GM06990 (cell line): ENCODE measurements at regions not wholly inside any gene's neighbourhood (a gene's known extent, or its start where the extent isn't known, plus 50 kb on each side); places are given as distances from the start of the nearest gene placed in this dataset.

ENCODE experiments used
- DNase-seq: peaks from one replicate; pipeline ENCODE4 v3.0.0-alpha.2; 2011; ENCODE audit not compliant: insufficient read length; ENCODE audit errors: extremely low read depth
- H3K27me3 ChIP-seq: replicated peaks from 2 replicates; pipeline ENCODE4 v1.6.0; 2011; ENCODE audit warnings: low read length; ENCODE audit not compliant: control insufficient read depth, insufficient read depth
- H3K36me3 ChIP-seq: 2 replicates; pipeline ENCODE4 v1.5.1; 2011; ENCODE audit warnings: low read length; ENCODE audit not compliant: control insufficient read depth, insufficient read depth
- H3K4me3 ChIP-seq: replicated peaks from 2 replicates; pipeline ENCODE4 v1.5.1; 2011; ENCODE audit warnings: low read depth, mild to moderate bottlenecking, control low read depth, low read length
- TF ChIP-seq, protein P1 (sequence below): IDR thresholded peaks from 2 replicates; pipeline ENCODE4 v1.5.1; 2011; ENCODE audit warnings: low read length, control low read depth, mild to moderate bottlenecking, inconsistent platforms; ENCODE audit not compliant: insufficient read depth, poor library complexity, severe bottlenecking

DNA sequence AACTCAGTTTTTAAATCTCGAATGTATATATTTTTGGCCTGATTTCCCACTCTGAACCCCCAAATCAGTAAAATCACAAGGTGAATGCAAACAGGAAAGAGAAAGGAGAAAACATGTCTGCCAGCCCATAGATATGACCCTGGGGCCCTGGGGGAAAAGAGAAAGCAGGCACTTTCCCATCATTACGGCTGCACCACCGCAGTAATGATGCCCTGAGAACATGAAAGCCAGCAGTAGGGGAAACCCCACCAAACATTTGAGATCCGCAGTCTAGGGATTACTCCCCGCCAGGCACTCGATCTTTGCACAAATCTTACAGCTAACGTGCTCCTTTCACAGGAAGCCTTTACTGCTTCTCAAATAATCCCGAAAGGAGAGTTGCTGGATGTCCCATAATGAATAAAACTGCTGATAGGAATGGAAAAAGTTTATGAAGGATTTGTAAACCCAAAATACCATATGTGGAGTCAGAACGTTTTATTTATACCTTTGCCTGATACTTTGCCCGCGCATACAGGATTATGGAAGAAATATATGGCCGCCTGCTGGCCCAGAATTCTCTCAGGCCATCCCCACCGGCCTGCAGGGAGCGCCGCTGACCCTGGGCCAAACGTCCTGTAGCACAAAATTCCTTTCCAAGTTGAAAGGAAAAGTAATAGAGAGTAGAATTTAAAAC, 180.0 kb upstream of the INHBA start:
- Histone ChIP-seq H3K4me3 (no peak overlapping the region), H3K27me3 (no peaks in the 10 kb centered on the region), H3K36me3 (no peaks in the 10 kb centered on the region)
- TF ChIP-seq, protein P1, sequence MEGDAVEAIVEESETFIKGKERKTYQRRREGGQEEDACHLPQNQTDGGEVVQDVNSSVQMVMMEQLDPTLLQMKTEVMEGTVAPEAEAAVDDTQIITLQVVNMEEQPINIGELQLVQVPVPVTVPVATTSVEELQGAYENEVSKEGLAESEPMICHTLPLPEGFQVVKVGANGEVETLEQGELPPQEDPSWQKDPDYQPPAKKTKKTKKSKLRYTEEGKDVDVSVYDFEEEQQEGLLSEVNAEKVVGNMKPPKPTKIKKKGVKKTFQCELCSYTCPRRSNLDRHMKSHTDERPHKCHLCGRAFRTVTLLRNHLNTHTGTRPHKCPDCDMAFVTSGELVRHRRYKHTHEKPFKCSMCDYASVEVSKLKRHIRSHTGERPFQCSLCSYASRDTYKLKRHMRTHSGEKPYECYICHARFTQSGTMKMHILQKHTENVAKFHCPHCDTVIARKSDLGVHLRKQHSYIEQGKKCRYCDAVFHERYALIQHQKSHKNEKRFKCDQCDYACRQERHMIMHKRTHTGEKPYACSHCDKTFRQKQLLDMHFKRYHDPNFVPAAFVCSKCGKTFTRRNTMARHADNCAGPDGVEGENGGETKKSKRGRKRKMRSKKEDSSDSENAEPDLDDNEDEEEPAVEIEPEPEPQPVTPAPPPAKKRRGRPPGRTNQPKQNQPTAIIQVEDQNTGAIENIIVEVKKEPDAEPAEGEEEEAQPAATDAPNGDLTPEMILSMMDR, result peak; percentile 8
- DNase-seq, result no peak

DNA sequence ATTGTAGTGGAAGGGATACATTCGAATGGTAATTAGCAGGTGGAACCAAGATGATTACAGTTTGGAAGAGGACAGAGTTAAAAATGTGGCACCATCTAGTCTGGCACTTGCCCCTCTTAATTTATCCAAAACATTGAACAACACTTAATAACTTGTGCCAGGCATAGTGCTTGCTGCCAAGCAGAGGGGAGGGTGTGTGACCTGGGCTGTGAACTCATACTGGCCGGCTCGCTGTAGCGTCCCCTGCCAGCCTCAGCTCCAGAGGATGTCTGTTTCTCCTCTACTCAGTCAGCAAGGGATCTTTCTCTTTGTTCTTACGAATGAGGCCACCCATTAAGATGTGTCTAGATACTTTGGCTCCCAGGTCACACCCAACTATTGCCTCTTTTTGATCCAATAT, 179.4 kb upstream of the INHBA start:
- Histone ChIP-seq H3K4me3 (no peak overlapping the region; the same call in 1 of the 2 replicates), H3K36me3 (no peaks in the 10 kb centered on the region), H3K27me3 (no peaks in the 10 kb centered on the region)
- DNase-seq, result peak; percentile 30
- TF ChIP-seq, protein P1, result no peak

DNA sequence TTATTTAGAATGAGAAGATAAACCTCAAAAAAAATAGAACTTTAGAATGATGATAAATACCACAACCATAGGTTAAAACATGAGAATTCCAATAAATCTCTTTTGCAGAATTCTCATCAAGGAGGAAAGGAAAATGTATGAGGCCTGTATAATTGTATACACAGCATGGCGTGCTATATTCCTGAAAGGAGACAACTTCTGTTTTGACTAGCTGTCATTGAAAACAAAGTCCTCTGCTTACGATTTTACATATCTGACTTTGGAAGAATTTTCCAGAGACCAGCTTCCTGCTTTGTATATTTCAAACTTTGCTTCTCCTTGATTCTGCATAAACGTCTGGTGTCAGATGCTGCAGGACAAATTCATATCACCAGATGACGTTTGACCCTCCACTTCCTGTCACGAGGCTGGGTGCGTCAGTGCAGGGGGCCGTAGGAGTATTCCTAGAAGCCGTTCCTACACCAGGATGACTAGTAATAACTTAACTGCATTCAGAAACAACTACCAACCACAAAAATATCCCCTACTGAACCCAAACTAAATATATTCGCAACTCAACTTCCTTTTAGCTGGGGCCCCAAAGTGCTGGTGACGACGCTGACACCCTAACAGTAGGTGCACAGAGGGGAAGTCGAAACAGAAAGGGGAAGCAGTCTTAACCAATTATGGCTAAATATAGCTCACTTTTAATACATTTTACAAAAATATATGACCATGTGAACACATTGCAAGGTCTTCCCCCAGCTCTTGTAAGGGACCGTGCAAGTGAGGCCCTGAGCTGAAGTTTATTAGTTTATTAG, 178.6 kb upstream of the INHBA start:
- Histone ChIP-seq H3K27me3 (no peaks in the 10 kb centered on the region), H3K36me3 (no peaks in the 10 kb centered on the region), H3K4me3 (no peak overlapping the region; the same call in 1 of the 2 replicates)
- peak; percentile 79 for DNase-seq
- TF ChIP-seq, protein P1, result no peak

DNA sequence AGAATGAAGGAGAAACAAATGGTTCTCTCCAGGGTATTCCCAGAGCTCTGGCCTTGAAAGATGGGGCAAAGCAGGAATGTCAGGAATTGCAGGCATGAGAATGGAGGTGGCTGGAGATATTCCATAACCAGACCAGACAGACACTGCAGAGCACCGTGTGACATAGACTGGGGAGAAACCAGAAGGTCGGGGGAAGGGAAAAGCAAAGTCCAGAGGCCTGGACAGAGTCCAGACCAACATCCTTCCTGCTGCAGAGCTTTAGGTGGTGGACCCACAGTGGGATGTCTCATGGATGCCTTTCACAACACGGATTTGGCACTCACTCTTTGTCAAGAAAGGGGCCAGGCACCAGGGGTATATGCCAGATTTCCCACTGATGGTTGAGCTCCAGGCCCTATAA, 177.2 kb upstream of the INHBA start:
- TF ChIP-seq, protein P1, result no peak
- no peaks in the 10 kb centered on the region for H3K36me3 ChIP-seq
- no peak for DNase-seq
- no peak overlapping the region for H3K4me3 ChIP-seq
- H3K27me3 ChIP-seq, result no peaks in the 10 kb centered on the region

DNA sequence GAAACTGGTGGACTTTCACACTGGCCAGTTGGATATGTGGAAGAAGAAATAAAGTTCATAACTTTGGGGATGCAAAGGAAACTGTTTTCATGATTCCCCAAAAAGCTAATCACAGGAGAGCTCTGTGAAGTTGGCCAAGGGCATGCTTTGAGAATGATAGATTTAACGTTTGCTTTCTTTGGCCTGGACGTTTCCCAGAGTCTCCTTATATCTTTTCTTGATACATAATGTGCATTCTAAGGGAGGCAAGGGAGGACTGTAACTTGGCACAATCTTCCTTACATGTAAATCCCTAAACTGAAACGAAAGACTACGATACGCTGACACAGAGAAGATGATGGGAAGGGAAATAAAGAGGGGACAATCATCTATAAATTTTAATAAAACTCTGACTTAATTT, 176.5 kb upstream of the INHBA start:
- TF ChIP-seq, protein P1, result no peak
- H3K27me3 ChIP-seq, result no peaks in the 10 kb centered on the region
- no peaks in the 10 kb centered on the region for H3K36me3 ChIP-seq
- no peak overlapping the region for H3K4me3 ChIP-seq
- DNase-seq, result no peak
